GM19043 (cell line): ENCODE measurements at regions not wholly inside any gene's neighbourhood (a gene's known extent, or its start where the extent isn't known, plus 50 kb on each side); places are given as distances from the start of the nearest gene placed in this dataset.

ENCODE experiments used
- ATAC-seq: cut with Tn5 transposase; IDR thresholded peaks from one replicate; pipeline ENCODE4 v1.9.1; 2021; ENCODE audit warnings: low read depth; ENCODE audit not compliant: unreplicated experiment

DNA sequence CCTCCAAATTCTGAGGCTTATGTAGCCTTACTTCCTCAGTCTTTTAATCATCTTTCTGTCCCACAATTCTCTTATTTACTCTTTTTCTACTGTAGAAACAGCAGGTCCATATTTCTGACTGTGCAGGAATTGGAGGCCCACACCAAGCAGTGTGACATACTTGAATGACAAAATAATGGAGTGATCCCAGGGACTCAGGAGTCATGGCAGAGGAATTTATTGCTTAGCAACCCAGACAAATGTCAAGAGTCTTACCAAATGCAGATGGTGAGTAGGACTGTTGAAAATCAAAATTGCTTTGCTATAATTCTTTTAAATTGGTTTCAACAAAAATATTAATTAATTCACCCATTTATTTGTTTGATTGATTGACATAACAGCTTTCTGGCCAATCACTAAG, 59.9 kb downstream of the HTR1B start:
- ATAC-seq: no peak

- ATAC-seq: no peak
Observed at GRCh38 chr6:77401231-77401630, 62.1 kb downstream of the HTR1B start.

- ATAC-seq: no peak
Observed at GRCh38 chr6:77397561-77397960, 65.7 kb downstream of the HTR1B start.

DNA sequence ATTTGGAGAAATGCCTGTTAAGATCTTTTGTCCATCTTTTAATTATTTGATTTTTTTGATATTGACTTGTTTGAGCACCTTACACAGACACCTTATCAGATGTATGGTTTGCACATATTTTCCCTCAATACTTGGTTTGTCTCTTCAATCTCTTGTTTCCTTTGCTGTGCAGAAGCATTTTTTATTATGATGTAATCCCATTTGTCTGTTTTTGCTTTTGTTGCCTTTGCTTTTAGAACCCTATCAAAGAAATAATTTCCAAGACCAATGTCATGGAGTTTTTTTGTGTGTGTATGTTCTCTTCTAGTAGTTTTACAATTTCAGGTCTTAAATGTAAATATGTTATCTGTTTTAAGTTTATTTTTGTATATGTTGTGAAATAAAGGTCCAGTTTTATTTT, 73.9 kb downstream of the HTR1B start:
- no peak for ATAC-seq

DNA sequence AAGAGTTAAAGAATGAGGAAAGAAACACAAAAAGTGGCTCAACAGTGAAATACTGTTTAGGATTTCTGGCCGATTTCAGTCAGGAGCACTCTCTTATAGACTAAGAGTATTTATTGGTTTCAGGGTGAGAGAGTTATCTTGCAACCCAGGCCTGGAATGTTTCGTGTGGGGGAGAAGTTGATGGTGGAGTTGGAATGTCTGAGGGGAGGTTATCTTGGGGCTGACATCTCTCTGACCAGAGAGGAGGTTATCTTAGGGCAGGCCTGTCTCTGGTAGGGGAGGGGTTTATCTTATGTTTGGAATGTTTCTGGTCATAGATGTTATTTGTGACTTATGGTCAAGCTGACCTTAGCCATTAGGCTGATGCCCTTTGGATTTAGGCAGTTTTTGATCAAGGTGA, 80.3 kb downstream of the HTR1B start:
- ATAC-seq: no peak

GRCh38 chr6:77373955-77374354, 89.3 kb downstream of the HTR1B start:
- no peak for ATAC-seq

DNA sequence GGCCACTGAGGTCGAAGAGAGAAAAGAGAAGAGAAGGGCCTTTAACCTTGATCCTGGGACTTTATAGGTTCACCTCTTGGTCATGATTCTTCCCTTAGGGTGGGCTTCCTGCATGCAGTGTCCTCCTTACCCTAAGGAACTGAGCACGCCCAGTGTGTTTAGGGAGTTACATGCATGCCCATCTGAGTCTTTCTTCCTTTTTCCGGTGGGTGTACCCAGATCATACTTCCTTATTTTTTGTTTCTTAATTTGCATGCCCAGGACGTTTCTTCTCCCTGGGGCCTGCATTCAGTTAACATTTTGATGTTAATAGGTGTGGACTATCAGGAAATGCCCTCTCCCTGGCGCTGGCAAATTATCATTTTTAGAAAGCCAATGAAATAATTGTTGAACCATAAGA, 91.5 kb downstream of the HTR1B start:
- no peak for ATAC-seq

DNA sequence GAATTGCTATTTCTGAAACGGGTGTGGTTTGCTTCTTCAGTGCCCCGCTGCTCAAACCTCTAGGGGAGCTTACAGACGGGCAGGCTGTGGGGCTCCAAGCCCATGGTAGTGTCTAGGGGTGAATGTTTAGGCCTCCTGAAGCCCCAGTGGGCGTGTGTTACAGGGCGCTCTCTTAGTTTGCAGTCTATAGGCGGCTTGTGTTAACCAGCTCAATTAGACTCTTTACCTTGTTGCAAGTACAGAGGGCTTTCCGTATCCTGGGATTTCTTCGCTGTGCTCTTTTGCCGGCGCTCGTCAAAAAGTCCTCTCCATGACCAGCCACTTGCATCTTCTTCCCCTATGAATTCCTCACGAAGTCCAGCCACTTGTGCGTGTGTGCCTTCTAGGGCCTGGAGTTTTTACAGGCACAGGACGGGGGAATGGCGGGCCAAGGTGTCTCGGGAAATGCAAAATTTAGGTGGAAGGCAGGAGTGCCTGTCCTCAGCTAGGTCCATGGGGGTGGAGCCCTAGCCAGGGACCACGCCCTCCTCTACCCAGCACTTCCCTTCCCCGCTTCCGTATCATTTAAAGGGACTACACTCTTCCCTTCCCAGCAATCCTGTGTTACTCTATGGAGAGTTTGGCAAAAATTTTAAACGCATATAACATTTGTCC, 94.5 kb downstream of the HTR1B start:
- no peak for ATAC-seq

DNA sequence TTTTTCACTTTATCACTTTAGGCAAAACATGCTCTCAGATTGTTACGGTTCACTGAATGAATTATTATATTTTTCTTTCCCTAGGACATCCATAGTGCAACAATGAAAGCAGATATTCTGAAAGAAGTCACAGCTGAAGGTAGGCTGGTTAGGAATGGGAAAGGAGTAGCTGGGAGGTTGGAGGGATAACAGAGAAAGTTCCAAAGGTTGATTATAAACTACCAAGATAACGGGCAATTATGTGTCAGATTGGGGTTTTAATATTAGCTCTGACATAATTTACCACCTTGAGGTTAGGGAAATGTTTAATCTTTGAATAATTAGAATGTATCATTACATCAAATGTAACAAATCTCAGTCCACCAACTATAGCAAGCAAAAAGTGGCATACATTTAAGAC, 96.5 kb downstream of the HTR1B start:
- ATAC-seq: no peak

GRCh38 chr6:77363702-77364101, 99.6 kb downstream of the HTR1B start:
- no peak for ATAC-seq

DNA sequence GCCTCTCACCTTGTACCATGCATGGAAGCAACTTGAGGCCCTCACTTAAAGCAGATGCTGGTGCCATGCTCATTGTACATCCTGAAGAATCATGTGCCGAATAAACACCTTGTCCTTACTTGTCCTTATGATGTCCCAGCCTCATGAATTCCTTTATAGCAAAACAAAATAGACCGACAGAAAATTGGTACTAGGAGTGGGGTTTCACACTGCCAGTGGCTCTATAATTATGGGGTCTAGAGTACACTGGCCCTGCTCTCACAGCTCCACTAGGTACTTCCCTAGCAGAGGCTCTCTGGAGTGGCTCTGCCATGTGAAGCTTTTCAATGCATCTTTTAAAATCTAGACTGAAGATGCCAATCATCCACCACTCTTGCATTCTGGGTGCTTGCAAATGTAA, 101.2 kb downstream of the HTR1B start:
- no peak for ATAC-seq

- no peak for ATAC-seq
Observed at GRCh38 chr6:77361018-77361417, 102.3 kb downstream of the HTR1B start.

- no peak for ATAC-seq
Observed at GRCh38 chr6:77356821-77357220, 106.5 kb downstream of the HTR1B start.

- ATAC-seq: no peak
Observed at GRCh38 chr6:77354581-77354980, 108.7 kb downstream of the HTR1B start.

DNA sequence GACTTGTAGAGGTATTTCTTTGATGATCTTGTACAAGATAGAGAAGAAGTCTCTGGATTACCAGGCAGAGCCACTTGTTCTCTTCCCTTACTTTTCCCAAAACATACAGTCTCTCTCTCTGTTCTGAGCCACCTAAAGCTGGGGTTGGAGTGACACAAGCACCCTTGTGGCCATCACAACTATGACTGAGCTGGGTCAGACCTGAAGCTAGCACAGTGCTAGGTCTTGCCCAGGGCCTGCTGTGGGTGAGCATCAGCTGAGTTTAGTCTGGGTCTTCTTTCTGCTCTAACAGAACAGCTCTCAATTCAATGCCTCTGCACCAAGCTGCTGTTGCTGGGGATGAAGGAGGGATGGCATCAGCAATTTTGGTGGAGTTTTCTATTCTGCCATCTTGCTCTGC, 110.2 kb downstream of the HTR1B start:
- no peak for ATAC-seq

DNA sequence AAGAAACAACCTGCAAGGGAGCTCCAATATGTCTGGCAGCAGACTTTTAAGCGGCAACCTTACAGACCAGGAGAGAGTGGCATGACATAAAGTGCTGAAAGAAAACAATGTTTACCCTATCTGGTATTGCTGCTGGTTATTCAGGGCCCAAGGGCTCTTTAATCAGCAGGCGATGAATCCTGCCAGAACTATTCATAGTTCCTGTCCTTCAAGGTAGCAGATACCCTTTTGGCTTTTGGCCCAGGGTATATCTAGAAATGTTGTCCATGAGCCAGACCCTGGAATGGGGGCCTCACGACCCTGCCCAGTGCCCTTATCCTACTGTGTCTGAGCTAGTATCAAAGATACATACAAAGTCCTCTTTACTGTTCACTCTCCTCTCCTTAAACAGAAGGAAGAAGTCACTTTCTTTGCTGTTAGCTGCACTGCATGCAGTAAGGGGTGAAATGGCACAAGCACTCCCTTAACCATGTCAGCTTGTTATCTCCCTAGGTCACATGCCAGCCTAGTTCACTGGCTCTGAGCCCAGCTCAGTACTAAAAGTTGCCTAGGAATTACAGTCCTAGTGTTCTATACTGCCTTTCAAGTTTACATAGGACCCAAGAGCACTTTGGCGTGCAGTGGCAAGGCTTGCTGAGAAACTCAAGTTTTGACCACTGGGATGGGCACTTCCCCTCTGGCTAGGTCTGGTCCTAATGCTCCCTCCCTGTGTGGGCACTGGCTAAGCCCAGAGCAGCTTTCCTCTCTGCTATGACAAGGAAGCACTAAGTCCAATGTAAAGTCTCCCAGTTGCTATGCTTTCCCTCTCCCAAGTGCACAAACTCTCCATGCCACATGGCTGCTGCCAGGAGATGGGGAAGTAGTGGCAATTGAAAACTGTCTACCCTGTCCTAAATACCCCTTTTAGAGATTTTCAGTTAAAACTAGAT, 122.0 kb downstream of the HTR1B start:
- ATAC-seq: no peak

- ATAC-seq: no peak
Observed at GRCh38 chr6:77340331-77340730, 123.0 kb downstream of the HTR1B start.

DNA sequence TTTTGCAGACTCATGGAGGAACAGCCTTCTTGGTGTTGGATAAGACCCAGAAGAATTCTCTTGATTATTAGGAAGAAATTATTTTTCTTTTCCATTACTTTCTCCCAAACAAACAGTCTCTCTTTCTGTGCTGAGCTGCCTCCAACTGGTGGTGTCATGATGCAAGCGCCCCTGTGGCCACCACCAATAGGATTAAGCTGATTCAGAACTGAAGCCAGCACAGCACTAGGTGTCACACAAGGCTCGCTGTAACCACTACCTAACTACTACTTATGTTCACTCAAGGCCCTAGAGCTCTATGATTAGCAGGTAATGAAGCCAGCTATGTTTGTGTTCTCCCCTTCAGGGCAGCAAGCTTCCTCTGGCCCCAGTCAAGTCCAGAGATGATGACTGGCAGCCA, 123.4 kb downstream of the HTR1B start:
- no peak for ATAC-seq

DNA sequence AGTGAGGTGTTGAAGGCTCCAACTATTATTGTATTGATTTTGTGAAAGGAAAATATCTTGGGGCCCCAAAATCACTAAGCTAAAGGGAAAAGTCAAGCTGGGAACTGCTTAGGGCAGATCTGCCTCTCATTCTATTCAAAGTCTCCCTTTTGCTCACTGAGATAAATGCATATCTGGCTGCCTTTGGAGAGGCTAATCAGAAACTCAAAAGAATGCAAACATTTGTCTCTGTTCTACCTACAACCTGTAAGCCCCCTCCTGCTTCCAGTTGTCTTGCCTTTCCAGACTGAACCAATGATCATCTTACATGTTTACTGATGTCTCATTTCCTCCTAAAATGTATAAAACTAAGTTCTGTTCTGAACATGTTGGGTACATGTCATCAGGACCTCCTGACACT, 125.9 kb downstream of the HTR1B start:
- ATAC-seq: no peak

DNA sequence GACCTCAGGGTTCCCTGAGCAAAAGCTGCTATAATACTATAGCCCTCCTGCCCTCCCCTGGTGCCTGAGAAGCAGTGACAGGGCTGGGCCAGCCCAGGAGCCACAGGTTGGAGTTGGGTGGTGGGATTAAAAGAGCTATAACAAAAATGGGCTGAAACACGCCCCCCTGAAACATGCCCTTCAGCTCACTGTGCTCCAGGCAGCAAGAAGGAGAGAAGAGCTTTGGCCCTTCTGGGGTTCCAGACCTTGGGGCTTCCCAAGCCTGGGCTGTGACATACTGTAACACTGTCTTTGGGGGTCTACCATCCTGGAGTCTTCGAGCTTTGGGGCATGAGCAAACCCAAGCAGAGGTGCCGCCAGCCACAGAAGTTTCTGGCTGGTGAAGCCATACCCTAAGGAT, 129.2 kb downstream of the HTR1B start:
- ATAC-seq: no peak

GRCh38 chr6:77332915-77333623, 130.2 kb downstream of the HTR1B start:
- no peak for ATAC-seq
